ENCODE measurements at regions not wholly inside any gene's neighbourhood (a gene's known extent, or its start where the extent isn't known, plus 50 kb on each side); places are given as distances from the start of the nearest gene placed in this dataset.

DNA sequence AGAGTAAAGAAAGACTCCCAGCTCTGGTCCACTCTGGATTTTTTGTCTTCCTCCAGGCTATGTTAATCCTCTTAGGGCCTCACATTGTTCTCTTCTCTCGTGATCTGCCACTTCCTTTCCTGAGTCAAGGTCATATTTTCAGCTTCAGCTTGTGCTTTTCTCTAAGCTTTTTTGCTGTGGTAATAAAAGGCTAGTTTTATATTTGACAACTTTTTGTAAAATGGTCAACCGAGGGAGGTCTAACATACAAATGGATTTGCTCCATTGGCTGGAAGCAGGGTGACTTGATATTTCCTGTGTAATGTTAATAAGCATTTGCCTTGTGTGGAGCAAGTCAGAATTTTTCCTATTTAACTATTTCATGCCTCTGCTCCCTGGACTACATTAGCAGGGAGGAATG lies 239.7 kb downstream of the RAB28 start:
- H3K4me1 ChIP-seq (ENCODE audit: low read depth, poor library complexity, severe bottlenecking) = no peaks in the 10 kb centered on the region
- no peak overlapping the region for H3K4me3 ChIP-seq (IDR thresholded peaks at IDR 0.05; ENCODE audit: insufficient read depth, low read depth, low read length)
- no peaks in the 10 kb centered on the region for H3K36me3 ChIP-seq (ENCODE audit: insufficient read depth)
- TF ChIP-seq, protein P1, sequence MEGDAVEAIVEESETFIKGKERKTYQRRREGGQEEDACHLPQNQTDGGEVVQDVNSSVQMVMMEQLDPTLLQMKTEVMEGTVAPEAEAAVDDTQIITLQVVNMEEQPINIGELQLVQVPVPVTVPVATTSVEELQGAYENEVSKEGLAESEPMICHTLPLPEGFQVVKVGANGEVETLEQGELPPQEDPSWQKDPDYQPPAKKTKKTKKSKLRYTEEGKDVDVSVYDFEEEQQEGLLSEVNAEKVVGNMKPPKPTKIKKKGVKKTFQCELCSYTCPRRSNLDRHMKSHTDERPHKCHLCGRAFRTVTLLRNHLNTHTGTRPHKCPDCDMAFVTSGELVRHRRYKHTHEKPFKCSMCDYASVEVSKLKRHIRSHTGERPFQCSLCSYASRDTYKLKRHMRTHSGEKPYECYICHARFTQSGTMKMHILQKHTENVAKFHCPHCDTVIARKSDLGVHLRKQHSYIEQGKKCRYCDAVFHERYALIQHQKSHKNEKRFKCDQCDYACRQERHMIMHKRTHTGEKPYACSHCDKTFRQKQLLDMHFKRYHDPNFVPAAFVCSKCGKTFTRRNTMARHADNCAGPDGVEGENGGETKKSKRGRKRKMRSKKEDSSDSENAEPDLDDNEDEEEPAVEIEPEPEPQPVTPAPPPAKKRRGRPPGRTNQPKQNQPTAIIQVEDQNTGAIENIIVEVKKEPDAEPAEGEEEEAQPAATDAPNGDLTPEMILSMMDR (conservative IDR thresholded peaks at IDR 0.05; ENCODE audit: low read depth, low read length) = no peak
- H3K27me3 ChIP-seq (ENCODE audit: insufficient read depth, low read depth) = no peaks in the 10 kb centered on the region
- H3K79me2 ChIP-seq (ENCODE audit: insufficient read depth, low read depth) = no peaks in the 10 kb centered on the region
- H3K4me2 ChIP-seq = no peak overlapping the region
- H3K9ac ChIP-seq = no peak overlapping the region
- H4K20me1 ChIP-seq (ENCODE audit: insufficient read depth) = no peaks in the 10 kb centered on the region
- H3K27ac ChIP-seq = no peak overlapping the region
- H2AFZ ChIP-seq (ENCODE audit: low read depth) = no peak overlapping the region

GRCh38 chr4:13243152-13243551 lies 241.0 kb downstream of the RAB28 start:
- Histone ChIP-seq H3K4me2 (no peak overlapping the region), H3K27me3 (ENCODE audit: insufficient read depth, low read depth) (no peaks in the 10 kb centered on the region), H3K4me3 (IDR thresholded peaks at IDR 0.05; ENCODE audit: insufficient read depth, low read depth, low read length) (no peak overlapping the region), H3K4me1 (ENCODE audit: low read depth, poor library complexity, severe bottlenecking) (no peaks in the 10 kb centered on the region), H2AFZ (ENCODE audit: low read depth) (no peak overlapping the region), H3K79me2 (ENCODE audit: insufficient read depth, low read depth) (no peaks in the 10 kb centered on the region), H3K9ac (no peak overlapping the region), H3K27ac (no peak overlapping the region), H3K36me3 (ENCODE audit: insufficient read depth) (no peaks in the 10 kb centered on the region), H4K20me1 (ENCODE audit: insufficient read depth) (no peaks in the 10 kb centered on the region)
- TF ChIP-seq, protein P1 (conservative IDR thresholded peaks at IDR 0.05; ENCODE audit: low read depth, low read length) = no peak

DNA sequence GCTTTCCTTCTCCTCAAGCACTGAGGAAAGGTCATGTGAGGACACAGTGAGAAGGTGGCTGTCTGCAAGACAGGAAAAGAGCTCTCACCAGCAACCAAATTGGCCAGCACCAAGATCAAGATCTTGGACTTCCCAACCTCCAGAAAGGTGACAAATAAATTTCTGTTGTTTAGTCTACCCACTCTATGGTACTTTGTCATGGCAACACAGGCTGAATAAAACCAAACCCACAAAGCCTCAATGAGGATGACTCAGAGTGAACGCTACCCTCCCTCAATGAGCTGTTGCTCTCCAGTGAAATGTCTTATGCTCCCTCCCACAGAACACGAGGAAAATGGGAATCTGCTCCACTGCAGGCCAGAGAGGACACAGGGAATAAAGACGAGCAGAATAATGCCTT lies 244.1 kb downstream of the RAB28 start:
- Histone ChIP-seq H3K27ac (no peak overlapping the region), H3K4me1 (ENCODE audit: low read depth, poor library complexity, severe bottlenecking) (no peaks in the 10 kb centered on the region), H3K4me3 (IDR thresholded peaks at IDR 0.05; ENCODE audit: insufficient read depth, low read depth, low read length) (no peak overlapping the region)

GRCh38 chr4:13238936-13239335 lies 245.2 kb downstream of the RAB28 start:
- TF ChIP-seq, protein P1 (conservative IDR thresholded peaks at IDR 0.05; ENCODE audit: low read depth, low read length) = no peak
- Histone ChIP-seq H3K4me3 (IDR thresholded peaks at IDR 0.05; ENCODE audit: insufficient read depth, low read depth, low read length) (no peak overlapping the region), H3K4me2 (no peak overlapping the region), H2AFZ (ENCODE audit: low read depth) (no peak overlapping the region), H3K27me3 (ENCODE audit: insufficient read depth, low read depth) (no peaks in the 10 kb centered on the region), H3K79me2 (ENCODE audit: insufficient read depth, low read depth) (no peaks in the 10 kb centered on the region), H3K4me1 (ENCODE audit: low read depth, poor library complexity, severe bottlenecking) (no peaks in the 10 kb centered on the region), H3K36me3 (ENCODE audit: insufficient read depth) (no peaks in the 10 kb centered on the region), H4K20me1 (ENCODE audit: insufficient read depth) (no peaks in the 10 kb centered on the region), H3K9ac (no peak overlapping the region), H3K27ac (no peak overlapping the region)

More for the DNA sequence above, 244.1 kb downstream of the RAB28 start:
- TF ChIP-seq, protein P1 (conservative IDR thresholded peaks at IDR 0.05; ENCODE audit: low read depth, low read length) = no peak
- Histone ChIP-seq H2AFZ (ENCODE audit: low read depth) (no peak overlapping the region), H3K9ac (no peak overlapping the region), H3K4me2 (no peak overlapping the region), H3K79me2 (ENCODE audit: insufficient read depth, low read depth) (no peaks in the 10 kb centered on the region), H3K27me3 (ENCODE audit: insufficient read depth, low read depth) (no peaks in the 10 kb centered on the region), H4K20me1 (ENCODE audit: insufficient read depth) (no peaks in the 10 kb centered on the region), H3K36me3 (ENCODE audit: insufficient read depth) (no peaks in the 10 kb centered on the region)

All from KMS-11 (cell line).